ENCODE measurements at regions not wholly inside any gene's neighbourhood (a gene's known extent, or its start where the extent isn't known, plus 50 kb on each side); places are given as distances from the start of the nearest gene placed in this dataset.

DNA sequence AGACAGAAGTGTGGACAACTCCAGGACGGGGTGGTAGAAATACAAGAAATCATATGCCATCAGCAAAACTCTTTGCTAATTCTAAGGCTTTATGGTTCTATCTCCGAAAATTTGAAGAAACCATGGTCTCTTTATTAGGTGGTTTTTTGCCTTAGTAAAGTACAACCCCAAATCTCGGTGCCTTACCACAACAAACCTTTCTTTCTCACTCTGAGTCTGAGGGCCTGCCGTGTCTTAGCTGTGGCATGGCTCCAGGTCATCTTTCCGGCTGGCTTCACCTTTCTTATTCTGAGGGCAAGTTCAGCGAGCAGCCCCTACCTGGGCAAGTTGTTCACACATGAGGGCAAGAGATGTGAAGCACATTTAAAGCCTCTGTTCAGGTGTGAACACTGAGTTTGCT is 280.6 kb downstream of the TTLL7 start:
- no peak for DNase-seq

DNA sequence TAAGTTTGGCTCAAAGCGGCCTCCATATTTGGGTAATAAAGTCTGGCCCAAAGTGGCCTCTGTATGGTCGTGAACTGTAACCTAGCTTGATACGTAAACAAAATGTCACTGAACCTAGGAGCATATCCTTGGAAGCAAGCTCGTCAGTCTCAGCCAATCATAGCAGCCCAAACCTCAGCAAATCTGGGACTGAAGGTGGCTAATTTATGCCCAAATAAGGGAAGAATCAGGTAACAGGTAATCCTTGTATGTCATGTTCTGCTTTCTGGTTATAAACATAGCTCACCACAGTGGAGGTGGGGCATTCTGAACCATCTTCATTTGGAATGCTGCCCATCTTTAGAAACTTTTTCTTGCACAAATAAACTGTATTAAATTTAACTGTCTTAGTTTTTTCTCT is 281.1 kb downstream of the TTLL7 start:
- no peak for DNase-seq

DNA sequence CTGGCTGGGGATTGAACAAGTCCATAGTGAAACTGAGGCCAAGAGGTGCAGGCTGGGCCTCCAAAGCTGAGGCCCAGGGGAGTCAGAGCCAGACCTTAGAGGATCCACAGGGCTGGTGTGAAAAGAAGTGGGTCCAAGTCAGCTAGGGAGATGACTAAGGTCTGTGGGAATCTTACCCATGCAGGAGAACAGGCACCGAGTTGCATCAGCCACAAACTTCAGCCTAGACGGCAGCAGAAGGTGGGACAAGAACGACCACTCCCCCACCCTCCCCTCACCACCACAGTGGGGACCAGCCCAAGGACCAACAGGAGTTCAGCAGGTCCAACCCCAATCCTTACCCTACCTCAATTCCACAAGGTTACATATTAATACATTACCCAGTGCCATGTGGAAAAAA is 282.3 kb downstream of the TTLL7 start:
- no peak for DNase-seq

DNA sequence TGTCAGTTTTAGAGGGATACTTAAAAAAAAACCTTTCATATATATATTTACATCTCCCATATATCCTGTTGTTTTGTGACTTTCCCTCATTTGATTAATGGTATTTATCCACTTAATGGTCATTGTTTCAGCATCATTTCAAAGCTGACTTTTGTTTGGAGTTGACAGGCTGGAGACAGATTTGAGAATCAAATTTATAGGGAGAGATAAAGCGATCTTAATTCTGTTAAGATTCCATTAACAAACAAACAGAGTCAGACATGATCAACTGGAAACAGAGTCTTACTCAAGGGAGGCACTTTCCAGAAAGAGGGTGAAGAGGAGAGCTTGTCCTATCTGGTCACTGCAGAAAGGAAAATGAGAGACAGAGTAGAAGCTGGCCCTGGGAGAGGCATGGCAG is 283.4 kb downstream of the TTLL7 start:
- DNase-seq: no peak

DNA sequence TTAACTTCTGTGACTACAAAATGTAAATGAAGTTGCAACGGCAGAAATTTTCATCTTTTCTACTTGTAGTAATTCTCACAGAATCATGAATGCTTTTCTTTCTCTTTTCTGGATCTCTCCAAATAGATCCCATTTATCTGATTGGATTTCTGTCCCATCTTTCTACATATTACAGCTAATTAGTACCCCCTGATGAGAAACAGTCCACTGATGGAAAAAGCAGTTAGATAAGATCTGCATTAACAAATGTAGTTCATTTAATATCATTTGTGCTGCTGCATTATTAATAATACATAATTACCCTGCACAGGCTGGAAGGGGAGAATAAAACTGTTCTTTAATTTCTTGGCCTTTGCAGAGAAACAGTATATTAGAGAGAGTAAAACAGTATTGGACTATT is 289.3 kb downstream of the TTLL7 start:
- DNase-seq: no peak

DNA sequence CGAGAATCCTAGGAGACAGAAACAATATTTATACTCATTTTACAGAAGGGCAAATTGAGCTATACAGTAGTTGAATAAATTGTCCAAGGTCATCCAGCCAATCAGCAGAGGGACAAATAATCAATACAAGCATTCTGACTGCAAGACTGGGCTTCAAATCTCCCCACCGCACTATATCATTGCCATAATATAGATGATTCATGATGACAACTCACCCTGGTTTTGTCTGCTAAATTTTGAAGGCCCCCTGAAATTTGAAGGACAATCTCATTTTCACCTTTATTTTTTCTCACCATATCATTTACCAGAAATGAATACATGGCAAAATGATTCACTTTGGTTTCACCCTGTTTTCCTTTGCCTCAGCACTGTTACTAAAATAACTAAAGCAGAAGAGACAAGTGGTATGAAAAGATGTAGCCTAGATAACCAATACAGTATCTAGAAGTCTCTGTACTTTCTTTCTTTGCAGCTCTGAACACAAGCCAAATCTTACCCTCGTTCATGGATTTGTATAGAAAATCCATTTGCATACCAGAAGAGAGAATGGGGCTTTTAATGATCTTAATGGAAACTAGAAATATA is 292.5 kb downstream of the TTLL7 start:
- DNase-seq: no peak

DNA sequence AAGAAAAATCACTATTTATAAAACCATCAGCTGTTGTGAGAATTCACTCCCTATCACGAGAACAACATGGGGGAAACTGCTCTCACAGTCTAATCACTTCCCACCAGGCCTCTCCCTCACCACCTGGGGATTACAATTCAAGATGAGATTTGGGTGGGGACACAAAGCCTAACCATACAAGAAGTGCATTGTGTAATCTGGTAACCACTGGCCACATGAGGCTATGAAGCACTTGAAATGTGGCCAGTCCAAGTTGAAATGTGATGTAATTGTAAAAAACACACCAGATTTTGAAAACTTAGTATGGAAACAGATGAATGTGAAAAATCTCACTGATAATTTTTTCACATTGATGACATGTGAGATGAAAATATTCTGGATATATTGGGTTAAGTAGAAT is 293.8 kb downstream of the TTLL7 start:
- DNase-seq: no peak

DNA sequence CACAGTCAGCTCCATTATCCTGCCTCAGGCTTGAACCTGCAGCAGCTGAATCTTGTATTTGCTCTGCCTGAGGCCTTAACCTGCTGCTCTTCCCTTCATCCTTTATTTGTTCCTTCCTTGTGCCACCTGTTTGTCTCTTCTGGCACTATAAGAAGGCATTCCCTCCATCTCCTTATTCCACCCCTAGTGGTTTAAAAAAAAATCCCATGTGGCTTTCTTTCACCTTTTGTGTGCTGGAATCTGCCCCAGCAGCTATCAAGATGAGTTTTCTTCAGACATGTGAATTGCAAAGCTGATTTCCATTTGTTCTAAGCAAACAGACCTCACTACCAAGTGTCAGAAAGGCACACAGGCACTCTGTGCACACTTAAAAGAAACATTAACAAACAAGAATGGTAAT is 294.6 kb downstream of the TTLL7 start:
- no peak for DNase-seq

DNA sequence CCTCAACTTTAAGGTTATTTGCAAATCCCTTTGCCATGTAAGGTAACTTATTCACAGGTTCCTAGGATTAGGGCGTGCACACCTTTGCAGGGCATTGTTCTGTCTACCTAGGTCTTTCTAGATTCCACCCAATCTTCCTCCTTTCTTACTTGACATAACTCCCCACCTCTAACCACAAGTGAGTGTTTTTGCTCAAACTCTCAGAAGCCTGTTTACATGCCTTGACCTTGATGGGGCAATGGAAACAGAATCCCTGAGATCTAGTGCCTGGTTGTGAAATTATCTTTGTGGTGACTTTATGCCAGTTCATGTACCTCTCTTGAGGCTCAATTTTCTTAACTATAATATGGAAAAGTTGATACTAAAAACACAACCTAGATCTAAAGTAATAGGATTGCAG is 296.6 kb downstream of the TTLL7 start:
- no peak for DNase-seq

DNA sequence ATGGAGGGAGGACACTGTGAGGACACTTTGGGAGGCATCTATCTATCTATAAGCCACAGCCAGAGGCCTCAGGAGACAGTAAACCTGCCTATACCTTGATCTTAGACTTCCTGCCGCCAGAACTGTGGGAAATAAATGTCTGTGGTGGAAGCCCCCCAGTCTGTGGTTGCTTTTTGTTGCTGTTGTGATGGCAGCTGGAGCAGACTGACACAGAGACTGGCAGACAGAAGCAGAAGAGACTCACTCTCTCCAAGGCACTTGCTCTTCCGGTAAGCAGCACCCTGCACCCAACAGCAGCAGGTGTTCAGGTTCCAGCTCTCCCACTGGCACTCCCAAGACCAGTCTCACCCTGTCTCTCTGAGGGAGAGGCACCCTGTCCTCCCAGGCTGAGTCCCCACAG is 297.6 kb downstream of the TTLL7 start:
- DNase-seq: no peak

DNA sequence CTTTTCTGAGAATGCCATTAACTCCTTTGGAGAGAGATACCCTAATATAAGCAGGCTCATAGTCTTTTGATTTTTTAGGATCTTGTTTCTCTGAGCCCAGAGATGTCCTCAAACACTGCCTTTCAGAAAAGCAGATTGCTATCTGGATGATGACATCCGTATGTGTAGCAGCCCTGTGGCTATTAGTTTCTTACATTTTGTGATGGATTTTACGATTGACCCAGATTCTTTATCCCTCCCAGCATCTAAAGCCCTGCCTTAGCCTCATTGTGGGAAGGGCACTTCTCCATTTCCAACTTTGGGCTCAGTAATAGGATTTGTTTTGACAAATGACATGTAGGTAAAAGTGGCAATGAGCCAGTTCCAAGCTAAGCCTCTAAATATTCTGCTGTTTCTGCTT is 300.3 kb downstream of the TTLL7 start:
- DNase-seq: no peak

DNA sequence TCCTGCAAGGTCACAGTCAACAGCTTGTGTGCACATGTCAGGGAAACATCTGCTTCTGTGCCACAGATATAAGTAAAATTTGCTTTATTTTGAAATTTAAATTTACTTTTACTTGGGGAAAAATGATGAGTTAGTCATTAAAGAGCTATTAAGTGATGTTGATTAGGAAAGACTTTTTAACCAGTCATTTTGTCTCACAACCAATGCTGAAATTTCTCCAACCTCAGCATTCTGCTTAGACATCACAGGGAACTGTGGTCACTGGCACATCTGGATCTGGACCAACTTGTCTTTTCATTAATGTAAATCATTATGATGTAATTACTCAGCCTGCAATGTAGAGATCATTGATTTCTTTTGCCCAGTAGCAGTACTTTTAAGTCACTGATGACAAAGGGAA is 301.0 kb downstream of the TTLL7 start:
- DNase-seq: no peak

DNA sequence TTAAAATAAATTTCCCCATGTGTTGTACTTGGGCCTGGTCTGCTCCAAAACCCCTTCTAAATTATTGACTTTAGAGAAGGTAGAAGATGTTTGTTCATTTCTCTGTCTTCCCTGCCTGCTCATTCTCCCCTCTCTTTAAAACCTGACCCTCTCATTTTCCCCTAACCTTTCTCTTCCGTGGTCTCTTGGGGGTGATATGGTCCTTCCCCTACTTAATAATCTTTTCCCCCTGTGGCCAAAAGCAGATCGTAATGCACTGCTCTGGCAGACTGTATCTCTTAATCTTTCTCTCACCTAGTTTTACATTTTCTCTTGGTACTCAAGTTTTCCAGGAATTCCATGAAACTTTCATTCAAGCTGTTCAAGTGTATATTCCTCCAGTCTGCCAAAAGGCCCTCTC is 301.7 kb downstream of the TTLL7 start:
- no peak for DNase-seq

DNA sequence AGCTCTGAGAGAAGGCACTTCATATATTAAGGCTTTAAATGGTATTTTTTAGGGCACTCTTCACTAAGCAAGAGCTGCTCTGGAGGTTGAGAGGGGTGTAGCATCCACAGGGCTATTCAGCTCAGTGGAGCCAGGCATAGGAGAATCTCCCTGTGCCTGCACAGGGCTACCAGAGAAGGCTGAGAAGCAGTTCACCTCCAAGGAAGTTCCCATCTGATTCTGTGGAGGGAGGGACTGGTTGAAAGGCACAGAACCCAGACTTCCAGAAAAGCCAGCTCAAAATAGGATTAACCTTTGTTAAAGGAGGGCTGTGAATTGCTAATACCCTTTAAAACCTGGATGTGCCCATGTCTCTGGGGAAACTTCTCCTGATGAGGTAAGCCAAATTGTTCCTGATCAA is 304.5 kb downstream of the TTLL7 start:
- no peak for DNase-seq

DNA sequence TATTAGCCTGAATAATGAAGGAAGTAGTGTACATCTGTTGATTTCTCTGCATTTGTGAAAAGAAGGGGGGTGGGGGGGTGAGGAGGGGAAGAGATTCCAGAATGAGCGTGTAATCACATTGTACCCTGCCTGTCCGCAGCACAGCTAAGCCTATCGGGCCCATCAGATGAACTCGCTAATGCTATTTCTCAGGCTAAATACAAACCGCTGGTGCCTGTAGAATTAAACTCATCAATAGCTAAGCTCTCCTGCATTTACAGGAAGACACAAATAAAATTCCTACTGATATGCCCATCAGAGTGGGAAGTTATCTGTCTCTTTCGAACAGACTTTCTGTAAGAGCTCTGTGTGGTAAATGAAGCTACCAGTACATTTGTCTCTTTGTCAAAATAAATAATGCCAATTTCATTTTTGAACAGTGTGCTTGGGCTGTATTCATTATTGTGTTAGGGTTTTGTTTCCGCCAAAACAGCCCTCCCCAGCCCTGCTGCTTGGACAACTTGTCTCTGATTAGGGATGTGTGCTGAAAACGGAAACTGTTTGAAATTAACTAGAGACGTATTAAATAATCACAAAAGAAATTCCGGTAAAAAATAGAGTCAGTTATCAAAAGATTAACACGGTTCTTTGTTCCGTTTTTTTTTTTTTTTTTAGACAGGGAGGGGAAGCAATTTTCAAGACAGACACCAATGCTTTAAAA is 305.4 kb downstream of the TTLL7 start:
- DNase-seq: no peak

DNA sequence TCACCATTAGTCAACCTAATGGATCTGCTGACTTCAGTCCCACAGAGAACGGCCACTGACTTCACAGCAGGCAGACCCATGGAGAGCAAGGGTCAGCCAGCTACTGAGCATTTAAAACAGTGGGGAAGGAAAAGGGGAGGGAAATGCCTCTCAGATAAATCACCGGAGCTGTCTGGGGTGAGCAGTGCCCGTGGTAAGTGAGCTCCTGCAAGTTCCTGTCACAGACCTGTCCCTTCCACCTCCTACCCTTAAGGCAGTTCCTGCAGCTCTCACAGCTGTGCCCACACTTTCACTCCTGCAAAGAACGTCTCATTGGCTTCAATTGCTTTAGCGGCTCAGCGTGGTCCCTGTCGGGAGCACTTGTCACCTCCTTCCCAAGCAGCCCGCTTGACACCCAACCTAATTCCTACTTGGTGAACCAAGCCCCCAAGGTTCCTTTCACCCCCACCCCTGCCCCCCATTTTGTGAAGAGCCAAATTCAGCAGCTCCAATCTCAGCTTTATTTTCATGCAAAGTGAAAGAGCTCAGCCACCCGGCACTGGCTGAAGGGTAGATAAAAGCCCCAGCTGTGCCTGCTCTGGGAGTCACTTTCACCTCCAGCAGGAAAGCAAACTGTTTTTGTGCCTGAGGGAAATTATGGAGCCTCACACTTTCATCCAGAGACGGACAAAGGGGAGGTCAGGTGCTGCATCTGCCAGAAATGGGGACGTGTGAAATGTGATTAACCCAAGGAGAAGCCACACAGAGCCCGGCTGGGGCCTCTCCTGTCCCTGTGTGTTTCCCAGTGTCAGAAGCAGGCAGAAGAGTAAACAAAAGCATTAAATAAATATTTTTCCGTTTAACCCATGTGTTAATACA is 306.2 kb downstream of the TTLL7 start:
- DNase-seq: no peak

DNA sequence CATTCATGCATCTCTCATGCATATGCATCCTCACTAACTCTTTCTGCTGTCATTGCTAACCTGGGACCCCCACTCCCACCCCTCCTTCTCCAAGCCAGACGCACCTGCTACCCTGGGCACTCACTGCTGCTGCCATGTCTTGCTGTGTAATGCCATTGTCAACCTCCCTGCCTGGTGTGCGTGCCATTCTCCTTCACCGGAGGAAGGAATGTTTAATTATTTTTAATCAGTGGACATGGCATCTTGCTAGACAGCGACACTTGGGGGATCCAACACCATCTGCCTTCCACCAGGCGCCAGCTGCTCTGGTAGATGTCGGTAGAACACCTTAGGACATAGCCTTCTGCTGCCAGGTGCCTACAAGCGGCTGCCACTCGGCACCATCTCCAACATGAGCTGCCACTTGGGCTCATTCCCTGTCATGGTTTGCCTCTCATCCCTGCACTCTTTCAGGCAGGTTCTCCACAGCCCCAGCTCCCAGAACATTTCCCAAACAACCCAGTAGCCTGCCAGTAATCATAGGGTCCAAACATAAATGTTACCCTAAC is 306.9 kb downstream of the TTLL7 start:
- no peak for DNase-seq

DNA sequence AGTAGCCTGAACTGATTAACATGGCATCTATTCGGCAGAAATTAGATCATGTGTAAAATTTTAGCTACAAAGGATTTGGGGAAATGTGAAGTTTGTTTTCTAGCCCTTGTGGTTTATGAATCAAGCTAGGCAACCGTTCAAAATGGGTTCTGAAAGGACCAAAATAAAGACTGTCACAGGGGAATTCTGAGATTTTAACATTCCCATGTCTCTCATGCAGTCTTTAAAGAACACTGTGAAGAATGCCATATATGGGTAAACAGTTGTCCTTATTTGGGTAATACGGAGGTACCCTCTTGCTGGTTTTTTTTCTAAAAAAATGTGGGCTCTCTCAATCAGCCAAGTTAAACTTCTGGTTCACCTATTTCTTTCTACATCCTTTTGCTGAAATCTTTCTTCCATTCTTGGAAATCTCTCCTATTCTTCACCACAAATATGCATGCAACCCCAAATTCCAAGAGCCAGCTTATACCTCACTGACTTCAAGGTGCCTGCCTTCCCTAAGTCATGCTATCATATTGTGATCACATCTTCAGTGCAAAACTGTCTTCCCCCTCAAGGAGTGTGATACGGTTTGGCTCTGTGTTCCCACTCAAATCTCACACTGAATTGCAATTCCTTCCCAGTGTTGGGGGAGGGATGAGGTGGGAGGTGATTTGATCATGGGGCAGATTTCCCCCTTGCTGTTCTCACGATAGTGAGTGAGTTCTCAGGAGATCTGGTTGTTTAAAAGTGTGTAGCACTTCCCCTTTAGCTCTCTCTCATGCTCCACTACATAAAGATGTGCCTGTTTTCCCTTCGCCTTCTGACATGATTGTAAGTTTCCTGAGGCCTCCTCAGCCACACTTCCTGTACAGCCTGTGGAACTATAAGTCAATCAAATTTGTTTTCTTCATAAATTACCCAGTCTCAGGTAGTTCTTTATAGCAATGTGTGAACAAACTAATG is 308.7 kb downstream of the TTLL7 start:
- DNase-seq: no peak

DNA sequence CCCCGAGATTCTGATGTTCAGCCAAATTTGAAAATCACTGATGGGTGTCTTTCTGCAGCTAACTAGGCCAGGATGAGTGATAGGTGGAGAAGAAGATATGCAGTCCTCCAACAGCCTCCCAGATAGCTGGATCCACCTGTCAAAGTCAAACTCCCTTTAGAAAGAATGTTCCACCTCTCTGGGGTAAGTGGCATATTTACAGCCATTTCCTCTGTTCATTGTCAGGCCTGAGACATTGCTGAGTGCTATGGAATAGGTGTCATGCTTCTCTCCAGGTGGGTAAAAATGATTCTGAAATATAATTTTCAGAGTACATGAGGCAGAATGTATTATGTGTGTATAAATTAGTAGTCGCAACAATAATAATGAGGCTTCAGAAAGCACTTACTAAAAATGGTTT is 316.8 kb downstream of the TTLL7 start:
- no peak for DNase-seq

DNA sequence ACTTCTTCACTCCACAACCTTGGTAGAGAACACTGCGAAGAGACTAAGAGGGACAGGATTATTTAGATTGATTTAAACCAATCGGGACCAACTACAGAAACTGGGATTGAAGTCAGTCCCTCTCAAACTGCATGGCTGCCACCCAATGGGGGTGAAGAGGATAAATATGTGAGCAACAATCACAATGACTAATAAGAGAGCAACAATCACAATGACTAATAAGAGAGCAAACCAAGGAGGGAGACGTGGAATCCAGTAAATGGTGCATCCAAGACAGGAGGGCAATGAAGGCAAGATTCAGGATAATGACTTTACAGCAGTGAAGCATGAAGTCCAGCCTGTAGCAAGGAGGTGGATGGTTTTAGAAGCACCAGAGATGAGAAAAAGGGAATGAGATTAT is 322.8 kb downstream of the TTLL7 start:
- DNase-seq: no peak

DNA sequence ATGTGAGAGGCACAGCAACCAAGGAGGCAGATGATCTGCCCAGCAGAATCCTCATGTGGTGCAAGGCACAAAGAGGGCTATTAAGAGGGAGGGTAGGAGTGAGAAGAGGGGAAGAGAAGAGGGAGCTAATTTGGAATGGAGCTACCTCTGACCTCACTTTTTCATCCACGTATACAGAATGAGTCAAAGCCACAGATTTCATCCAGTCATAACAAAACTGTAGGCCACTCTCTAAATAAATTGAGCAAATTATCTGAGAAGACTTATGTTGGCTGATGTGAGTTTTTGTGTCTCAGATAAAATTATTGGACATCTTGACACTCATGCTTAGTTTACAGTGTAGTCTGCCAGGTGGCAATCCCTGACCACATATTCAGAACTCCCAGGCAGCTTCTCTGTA is 325.6 kb downstream of the TTLL7 start:
- no peak for DNase-seq

DNA sequence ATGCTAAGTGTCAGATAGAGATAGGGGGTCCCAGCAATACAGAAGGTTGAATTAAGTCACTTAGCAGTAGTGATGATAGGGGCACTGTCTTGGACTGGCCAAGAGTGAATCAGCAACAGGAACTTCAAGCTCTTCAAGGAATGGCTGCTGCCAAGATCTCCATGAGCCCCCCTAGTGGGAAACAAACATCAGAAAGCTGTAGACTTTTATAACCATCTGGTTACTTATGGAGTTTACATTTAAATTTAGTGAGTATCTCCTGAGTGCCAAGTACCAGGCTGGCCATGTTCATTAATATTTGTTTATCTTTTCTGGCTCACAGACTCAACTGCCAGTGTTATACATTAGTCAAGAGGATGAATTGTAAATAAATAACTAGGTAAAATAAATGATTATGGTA is 327.3 kb downstream of the TTLL7 start:
- no peak for DNase-seq

Measured in SW 1271 (cell line).